IPS-15b (cell line): ENCODE measurements at regions not wholly inside any gene's neighbourhood (a gene's known extent, or its start where the extent isn't known, plus 50 kb on each side); places are given as distances from the start of the nearest gene placed in this dataset.
"Not testable (repeated sequence)": the region's sequence is repeated elsewhere in the genome, so short reads cannot be mapped to it uniquely, and the experiment has no call there.

Experiments used
- H3K27me3 ChIP-seq: one replicate; pipeline ENCODE4 v1.6.1; 2013; ENCODE audit warnings: low read length; ENCODE audit not compliant: control insufficient read depth, insufficient read depth
- H3K36me3 ChIP-seq: one replicate; pipeline ENCODE4 v1.6.1; 2013; ENCODE audit warnings: low read length; ENCODE audit not compliant: control insufficient read depth, insufficient read depth
- H3K4me1 ChIP-seq: one replicate; pipeline ENCODE4 v1.6.1; 2013; ENCODE audit warnings: mild to moderate bottlenecking, low read length; ENCODE audit not compliant: control insufficient read depth, insufficient read depth
- H3K4me3 ChIP-seq: one replicate; pipeline ENCODE4 v1.5.1; 2013; ENCODE audit warnings: low read depth, low read length
- H3K9ac ChIP-seq: one replicate; pipeline ENCODE4 v1.6.1; 2013; ENCODE audit warnings: low read depth, mild to moderate bottlenecking, low read length
- H3K9me3 ChIP-seq: one replicate; pipeline ENCODE4 v1.6.1; 2013; ENCODE audit warnings: mild to moderate bottlenecking, low read length; ENCODE audit not compliant: control insufficient read depth, insufficient read depth

DNA sequence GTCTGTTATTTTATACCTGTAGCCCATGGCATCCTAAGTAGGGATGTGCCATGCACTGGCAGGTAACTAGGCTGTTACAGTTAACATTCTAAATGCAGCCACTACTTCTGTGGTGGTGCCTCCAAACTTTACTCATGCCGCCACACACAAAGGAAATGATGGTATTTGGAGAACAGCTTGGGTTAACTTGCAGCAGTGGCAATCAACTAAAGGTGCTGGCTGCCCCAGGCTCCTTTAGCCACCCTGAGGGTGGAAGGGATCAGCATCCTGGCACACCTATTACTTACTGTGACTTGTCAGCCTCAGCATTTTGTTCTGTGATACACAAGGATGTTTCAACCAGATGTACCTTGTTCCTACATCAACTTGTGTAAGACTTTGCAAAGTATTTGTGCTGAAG is 221.8 kb upstream of the PPP1R3A start:
- H3K9me3 ChIP-seq, result no peaks in the 10 kb centered on the region
- H3K4me1 ChIP-seq, result no peaks in the 10 kb centered on the region
- H3K27me3 ChIP-seq, result no peaks in the 10 kb centered on the region
- no peaks in the 10 kb centered on the region for H3K36me3 ChIP-seq
- no peak overlapping the region for H3K9ac ChIP-seq
- H3K4me3 ChIP-seq, result no peak overlapping the region

DNA sequence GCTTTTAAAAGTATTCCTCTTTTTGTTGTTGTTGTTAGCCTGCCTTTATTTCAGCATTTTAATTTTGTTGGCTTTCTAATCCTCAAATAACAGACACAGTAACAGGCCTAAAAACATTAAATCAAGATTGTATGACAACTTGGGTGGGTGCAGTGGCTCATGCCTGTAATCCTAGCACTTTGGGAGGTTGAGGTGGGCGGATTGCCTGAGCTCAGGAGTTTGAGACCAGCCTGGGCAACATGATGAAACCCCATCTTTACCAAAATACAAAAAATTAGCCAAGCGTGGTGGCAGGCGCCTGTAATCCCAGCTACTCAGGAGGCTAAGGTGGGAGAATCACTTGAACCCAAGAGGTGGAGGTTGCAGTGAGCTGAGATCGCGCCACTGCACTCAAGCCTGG is 220.9 kb upstream of the PPP1R3A start:
- not testable (repeated sequence) for H3K4me1 ChIP-seq, H3K4me3 ChIP-seq, H3K9ac ChIP-seq, H3K36me3 ChIP-seq, H3K27me3 ChIP-seq, H3K9me3 ChIP-seq

GRCh38 chr7:114138587-114138986 is 219.8 kb upstream of the PPP1R3A start:
- Histone ChIP-seq H3K9me3 (no peaks in the 10 kb centered on the region), H3K36me3 (no peaks in the 10 kb centered on the region), H3K9ac (no peak overlapping the region), H3K27me3 (no peaks in the 10 kb centered on the region), H3K4me1 (no peaks in the 10 kb centered on the region), H3K4me3 (no peak overlapping the region)

GRCh38 chr7:114133717-114134116 is 214.9 kb upstream of the PPP1R3A start:
- Histone ChIP-seq H3K27me3 (no peaks in the 10 kb centered on the region), H3K4me3 (no peak overlapping the region), H3K9ac (no peak overlapping the region), H3K4me1 (no peaks in the 10 kb centered on the region), H3K36me3 (no peaks in the 10 kb centered on the region), H3K9me3 (no peaks in the 10 kb centered on the region)

DNA sequence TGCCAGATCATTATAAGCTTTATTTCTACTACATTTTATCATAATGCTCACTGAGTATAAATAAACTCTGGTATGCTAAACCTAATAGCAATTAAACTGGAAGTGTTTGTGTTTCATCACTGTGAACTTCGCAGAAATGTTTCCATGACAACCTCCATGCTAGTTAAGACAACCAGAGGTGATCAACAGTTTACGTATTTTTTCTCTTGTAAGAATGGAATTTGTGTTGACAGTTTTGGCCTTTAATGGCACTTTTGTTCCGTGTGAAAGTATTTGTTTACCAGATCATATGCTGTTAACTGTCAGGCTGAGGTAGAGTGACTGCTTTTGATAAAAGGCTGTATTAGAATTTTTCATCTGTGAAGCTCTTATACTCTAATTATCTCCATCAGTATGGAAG is 212.1 kb upstream of the PPP1R3A start:
- no peaks in the 10 kb centered on the region for H3K27me3 ChIP-seq
- no peak overlapping the region for H3K9ac ChIP-seq
- H3K9me3 ChIP-seq, result no peaks in the 10 kb centered on the region
- H3K4me3 ChIP-seq, result no peak overlapping the region
- H3K36me3 ChIP-seq, result no peaks in the 10 kb centered on the region
- no peaks in the 10 kb centered on the region for H3K4me1 ChIP-seq

GRCh38 chr7:114128880-114129279 is 210.1 kb upstream of the PPP1R3A start:
- no peak overlapping the region for H3K4me3 ChIP-seq
- H3K9ac ChIP-seq, result no peak overlapping the region
- no peaks in the 10 kb centered on the region for H3K9me3 ChIP-seq

DNA sequence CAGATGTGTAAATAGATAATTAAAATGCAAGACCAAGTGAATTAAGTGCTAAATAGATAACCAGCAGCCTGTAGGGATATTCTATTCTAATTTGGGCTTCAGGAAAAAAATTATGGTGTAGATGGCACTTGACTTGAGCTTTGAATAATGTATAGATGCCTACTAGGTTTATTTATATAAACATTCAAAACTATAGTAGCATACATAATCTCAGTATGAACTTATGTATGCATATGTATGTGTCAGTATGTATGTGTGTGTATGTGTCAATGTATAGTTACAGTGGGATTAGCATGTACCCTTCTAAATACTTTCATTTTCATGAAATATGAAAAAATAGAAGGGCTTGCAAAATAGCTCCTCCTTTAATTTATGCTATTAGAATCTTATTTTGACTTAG is 207.3 kb upstream of the PPP1R3A start:
- Histone ChIP-seq H3K4me3 (no peak overlapping the region), H3K27me3 (no peaks in the 10 kb centered on the region), H3K4me1 (no peaks in the 10 kb centered on the region), H3K36me3 (no peaks in the 10 kb centered on the region), H3K9me3 (no peaks in the 10 kb centered on the region), H3K9ac (no peak overlapping the region)

More at GRCh38 chr7:114128880-114129279, 210.1 kb upstream of the PPP1R3A start:
- Histone ChIP-seq H3K36me3 (no peaks in the 10 kb centered on the region), H3K4me1 (no peaks in the 10 kb centered on the region), H3K27me3 (no peaks in the 10 kb centered on the region)

DNA sequence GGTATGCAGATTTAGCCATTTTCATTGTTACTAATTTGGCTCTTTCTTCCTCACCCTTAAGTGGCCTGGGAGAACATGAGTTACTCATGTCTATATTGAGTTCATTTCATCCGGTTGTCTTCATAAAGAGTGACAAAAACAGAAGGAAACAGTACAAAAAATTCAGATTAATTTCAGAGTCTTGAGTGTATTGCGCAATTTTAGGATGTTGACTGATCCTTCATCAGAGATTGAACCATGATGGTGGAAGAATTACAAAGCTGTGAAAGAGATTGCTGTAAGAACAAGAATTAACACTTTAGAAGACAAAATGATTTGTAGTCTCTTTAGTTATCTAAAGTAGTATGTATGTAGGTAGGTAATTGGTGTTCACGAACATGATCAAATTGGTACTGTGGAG is 194.0 kb upstream of the PPP1R3A start:
- no peaks in the 10 kb centered on the region for H3K36me3 ChIP-seq
- no peaks in the 10 kb centered on the region for H3K4me1 ChIP-seq
- no peaks in the 10 kb centered on the region for H3K27me3 ChIP-seq
- no peak overlapping the region for H3K4me3 ChIP-seq
- no peaks in the 10 kb centered on the region for H3K9me3 ChIP-seq
- H3K9ac ChIP-seq, result no peak overlapping the region

DNA sequence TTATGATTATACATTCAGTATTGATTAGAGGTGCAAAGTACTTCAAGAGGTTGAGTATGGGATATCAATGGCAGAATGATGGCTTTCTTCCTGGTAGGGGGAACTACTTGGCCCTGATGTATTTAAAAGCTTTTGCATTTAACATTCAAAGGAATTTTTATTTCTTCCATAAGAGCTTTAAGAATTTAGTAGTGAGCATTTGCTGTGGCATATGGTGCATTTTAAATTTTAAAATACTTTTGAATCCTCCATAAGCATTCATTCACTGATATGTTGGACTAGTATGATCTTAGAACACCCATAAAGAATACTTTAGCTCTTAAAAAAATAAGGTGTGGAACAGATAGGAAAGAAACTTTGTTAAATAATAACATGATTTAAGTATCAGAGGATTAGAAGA is 191.9 kb upstream of the PPP1R3A start:
- no peaks in the 10 kb centered on the region for H3K36me3 ChIP-seq
- no peak overlapping the region for H3K4me3 ChIP-seq
- no peaks in the 10 kb centered on the region for H3K4me1 ChIP-seq
- no peaks in the 10 kb centered on the region for H3K27me3 ChIP-seq
- no peak overlapping the region for H3K9ac ChIP-seq
- no peaks in the 10 kb centered on the region for H3K9me3 ChIP-seq

- Histone ChIP-seq H3K36me3 (no peaks in the 10 kb centered on the region), H3K27me3 (no peaks in the 10 kb centered on the region), H3K4me3 (no peak overlapping the region), H3K9me3 (no peaks in the 10 kb centered on the region), H3K9ac (no peak overlapping the region), H3K4me1 (no peaks in the 10 kb centered on the region)
Observed at GRCh38 chr7:114109721-114110120, 190.9 kb upstream of the PPP1R3A start.

DNA sequence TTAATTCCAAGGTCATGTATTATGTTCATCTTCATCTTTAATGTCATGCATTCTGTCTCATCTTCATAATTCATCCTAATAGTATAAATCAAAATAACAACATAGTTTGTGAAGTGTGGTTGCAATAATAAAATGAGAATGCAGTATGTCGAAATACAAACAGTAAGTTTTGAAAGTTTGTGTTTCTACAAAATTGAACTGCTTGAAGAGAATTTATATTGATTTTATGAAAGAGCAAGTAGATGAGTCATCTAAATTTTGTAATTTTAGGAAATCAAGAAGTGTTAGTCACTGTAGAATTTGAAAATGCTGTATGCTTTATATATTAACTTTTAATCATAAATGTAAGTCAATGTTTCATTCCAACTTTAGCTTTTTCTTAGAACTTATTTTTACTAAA is 190.5 kb upstream of the PPP1R3A start:
- Histone ChIP-seq H3K27me3 (no peaks in the 10 kb centered on the region), H3K9ac (no peak overlapping the region), H3K9me3 (no peaks in the 10 kb centered on the region), H3K36me3 (no peaks in the 10 kb centered on the region), H3K4me1 (no peaks in the 10 kb centered on the region), H3K4me3 (no peak overlapping the region)

- Histone ChIP-seq H3K27me3 (no peaks in the 10 kb centered on the region), H3K36me3 (no peaks in the 10 kb centered on the region), H3K9ac (no peak overlapping the region), H3K9me3 (no peaks in the 10 kb centered on the region), H3K4me3 (no peak overlapping the region), H3K4me1 (no peaks in the 10 kb centered on the region)
Observed at GRCh38 chr7:114108510-114108909, 189.7 kb upstream of the PPP1R3A start.

- no peaks in the 10 kb centered on the region for H3K36me3 ChIP-seq
- H3K27me3 ChIP-seq, result no peaks in the 10 kb centered on the region
Observed at GRCh38 chr7:114107522-114107921, 188.7 kb upstream of the PPP1R3A start.

More at GRCh38 chr7:114107522-114107921, 188.7 kb upstream of the PPP1R3A start:
- Histone ChIP-seq H3K4me3 (no peak overlapping the region), H3K4me1 (no peaks in the 10 kb centered on the region), H3K9ac (no peak overlapping the region), H3K9me3 (no peaks in the 10 kb centered on the region)
